Prostate gland (tissue), 2 donors: ENCODE measurements at regions not wholly inside any gene's neighbourhood (a gene's known extent, or its start where the extent isn't known, plus 50 kb on each side); places are given as distances from the start of the nearest gene placed in this dataset.

Experiments used
- CTCF ChIP-seq, 4 experiments: fragments of 200-600 bp in 2 of 4; fragments of 450-650 bp in 2 of 4; sonication (generic) in 2 of 4; IDR thresholded peaks; 1 replicate in 3 of 4; 2 replicates in 1 of 4; pipeline ENCODE4 v1.5.1; 2016 to 2019; ENCODE audit warnings: antibody characterized with exemption in 4 of 4, mild to moderate bottlenecking in 2 of 4, moderate library complexity in 2 of 4
- POLR2A ChIP-seq: fragments of 450-650 bp; IDR thresholded peaks from one replicate; pipeline ENCODE4 v1.6.1; 2016; ENCODE audit warnings: antibody characterized with exemption, mild to moderate bottlenecking
- POLR2AphosphoS5 ChIP-seq: sonication (generic); formaldehyde crosslinking; IDR thresholded peaks from one replicate; pipeline ENCODE4 v1.6.1; 2017; ENCODE audit warnings: antibody characterized with exemption

- TF ChIP-seq POLR2A (no peak), CTCF (IDR thresholded peaks at IDR 0.05) (no peak), POLR2AphosphoS5 (no peak)
Observed at GRCh38 chr21:19244502-19245187, 841.1 kb upstream of the TMPRSS15 start.
